IPS-18a (cell line): ENCODE measurements at regions not wholly inside any gene's neighbourhood (a gene's known extent, or its start where the extent isn't known, plus 50 kb on each side); places are given as distances from the start of the nearest gene placed in this dataset.

Source experiments
- H3K27ac ChIP-seq: one replicate; pipeline ENCODE4 v1.5.1; 2013; ENCODE audit warnings: low read length
- H3K27me3 ChIP-seq: one replicate; pipeline ENCODE4 v1.6.1; 2013; ENCODE audit warnings: mild to moderate bottlenecking, low read length; ENCODE audit not compliant: control insufficient read depth, insufficient read depth
- H3K36me3 ChIP-seq: one replicate; pipeline ENCODE4 v1.6.1; 2013; ENCODE audit warnings: low read depth, low read length; ENCODE audit not compliant: control insufficient read depth
- H3K4me1 ChIP-seq: one replicate; pipeline ENCODE4 v1.6.1; 2013; ENCODE audit warnings: low read depth, low read length; ENCODE audit not compliant: control insufficient read depth
- H3K4me3 ChIP-seq: one replicate; pipeline ENCODE4 v1.5.1; 2013; ENCODE audit warnings: low read length
- H3K9ac ChIP-seq: one replicate; pipeline ENCODE4 v1.6.1; 2013; ENCODE audit warnings: mild to moderate bottlenecking, low read length, moderate library complexity
- H3K9me3 ChIP-seq: one replicate; pipeline ENCODE4 v1.6.1; 2013; ENCODE audit warnings: low read depth, low read length; ENCODE audit not compliant: control insufficient read depth

- Histone ChIP-seq H3K4me3 (no peak overlapping the region), H3K4me1 (no peaks in the 10 kb centered on the region), H3K9ac (no peak overlapping the region), H3K9me3 (no peaks in the 10 kb centered on the region), H3K36me3 (no peaks in the 10 kb centered on the region), H3K27me3 (no peaks in the 10 kb centered on the region), H3K27ac (no peak overlapping the region)
Measured at GRCh38 chr18:51537487-51537886, 340.0 kb upstream of the MEX3C start.

- Histone ChIP-seq H3K4me1 (no peaks in the 10 kb centered on the region), H3K27me3 (no peaks in the 10 kb centered on the region), H3K27ac (no peak overlapping the region), H3K9ac (no peak overlapping the region), H3K36me3 (no peaks in the 10 kb centered on the region), H3K4me3 (no peak overlapping the region), H3K9me3 (no peaks in the 10 kb centered on the region)
Measured at GRCh38 chr18:51540562-51540961, 343.1 kb upstream of the MEX3C start.

GRCh38 chr18:51541230-51541629 is 343.7 kb upstream of the MEX3C start:
- Histone ChIP-seq H3K27me3 (no peaks in the 10 kb centered on the region), H3K4me1 (no peaks in the 10 kb centered on the region), H3K9ac (no peak overlapping the region), H3K9me3 (no peaks in the 10 kb centered on the region), H3K27ac (no peak overlapping the region), H3K4me3 (no peak overlapping the region), H3K36me3 (no peaks in the 10 kb centered on the region)

- no peaks in the 10 kb centered on the region for H3K36me3 ChIP-seq
- H3K27ac ChIP-seq: no peak overlapping the region
- H3K4me3 ChIP-seq: no peak overlapping the region
- no peaks in the 10 kb centered on the region for H3K4me1 ChIP-seq
- H3K9ac ChIP-seq: no peak overlapping the region
- H3K27me3 ChIP-seq: no peaks in the 10 kb centered on the region
- H3K9me3 ChIP-seq: no peaks in the 10 kb centered on the region
Measured at GRCh38 chr18:51543658-51544155, 346.2 kb upstream of the MEX3C start.

- Histone ChIP-seq H3K36me3 (no peaks in the 10 kb centered on the region), H3K4me3 (no peak overlapping the region), H3K9me3 (no peaks in the 10 kb centered on the region), H3K27ac (no peak overlapping the region), H3K27me3 (no peaks in the 10 kb centered on the region), H3K9ac (no peak overlapping the region), H3K4me1 (no peaks in the 10 kb centered on the region)
Measured at GRCh38 chr18:51545446-51545845, 348.0 kb upstream of the MEX3C start.

- Histone ChIP-seq H3K9me3 (no peaks in the 10 kb centered on the region), H3K4me1 (no peaks in the 10 kb centered on the region), H3K9ac (no peak overlapping the region), H3K36me3 (no peaks in the 10 kb centered on the region), H3K27me3 (no peaks in the 10 kb centered on the region), H3K4me3 (no peak overlapping the region), H3K27ac (no peak overlapping the region)
Measured at GRCh38 chr18:51559198-51559901, 361.9 kb upstream of the MEX3C start.

GRCh38 chr18:51559902-51560287 is 362.4 kb upstream of the MEX3C start:
- Histone ChIP-seq H3K27ac (no peak overlapping the region), H3K27me3 (no peaks in the 10 kb centered on the region), H3K9me3 (no peaks in the 10 kb centered on the region), H3K9ac (no peak overlapping the region), H3K36me3 (no peaks in the 10 kb centered on the region), H3K4me1 (no peaks in the 10 kb centered on the region), H3K4me3 (no peak overlapping the region)

GRCh38 chr18:51561821-51562220 is 364.3 kb upstream of the MEX3C start:
- no peaks in the 10 kb centered on the region for H3K4me1 ChIP-seq
- no peaks in the 10 kb centered on the region for H3K27me3 ChIP-seq
- no peaks in the 10 kb centered on the region for H3K9me3 ChIP-seq
- H3K4me3 ChIP-seq: no peak overlapping the region
- no peak overlapping the region for H3K27ac ChIP-seq
- H3K9ac ChIP-seq: no peak overlapping the region
- no peaks in the 10 kb centered on the region for H3K36me3 ChIP-seq

GRCh38 chr18:51562866-51563265 is 365.4 kb upstream of the MEX3C start:
- Histone ChIP-seq H3K4me3 (no peak overlapping the region), H3K27me3 (no peaks in the 10 kb centered on the region), H3K27ac (no peak overlapping the region), H3K9me3 (no peaks in the 10 kb centered on the region), H3K36me3 (no peaks in the 10 kb centered on the region), H3K9ac (no peak overlapping the region), H3K4me1 (no peaks in the 10 kb centered on the region)

- Histone ChIP-seq H3K36me3 (no peaks in the 10 kb centered on the region), H3K27me3 (no peaks in the 10 kb centered on the region), H3K4me3 (no peak overlapping the region), H3K9ac (no peak overlapping the region), H3K9me3 (no peaks in the 10 kb centered on the region), H3K4me1 (no peaks in the 10 kb centered on the region), H3K27ac (no peak overlapping the region)
Measured at GRCh38 chr18:51563396-51563795, 365.9 kb upstream of the MEX3C start.

- Histone ChIP-seq H3K27me3 (no peaks in the 10 kb centered on the region), H3K4me1 (peaks cover 8% of the 10 kb centered on the region), H3K36me3 (no peaks in the 10 kb centered on the region), H3K27ac (no peak overlapping the region), H3K9ac (no peak overlapping the region), H3K9me3 (no peaks in the 10 kb centered on the region), H3K4me3 (no peak overlapping the region)
Measured at GRCh38 chr18:51568151-51568550, 370.7 kb upstream of the MEX3C start.

GRCh38 chr18:51569153-51569552 is 371.7 kb upstream of the MEX3C start:
- no peak overlapping the region for H3K9ac ChIP-seq
- H3K27me3 ChIP-seq: no peaks in the 10 kb centered on the region
- H3K9me3 ChIP-seq: no peaks in the 10 kb centered on the region
- H3K4me1 ChIP-seq: peaks cover 8% of the 10 kb centered on the region
- H3K36me3 ChIP-seq: no peaks in the 10 kb centered on the region
- H3K27ac ChIP-seq: no peak overlapping the region
- no peak overlapping the region for H3K4me3 ChIP-seq
